ENCODE measurements at regions not wholly inside any gene's neighbourhood (a gene's known extent, or its start where the extent isn't known, plus 50 kb on each side); places are given as distances from the start of the nearest gene placed in this dataset.
"Not testable (repeated sequence)": the region's sequence is repeated elsewhere in the genome, so short reads cannot be mapped to it uniquely, and the experiment has no call there.

DNA sequence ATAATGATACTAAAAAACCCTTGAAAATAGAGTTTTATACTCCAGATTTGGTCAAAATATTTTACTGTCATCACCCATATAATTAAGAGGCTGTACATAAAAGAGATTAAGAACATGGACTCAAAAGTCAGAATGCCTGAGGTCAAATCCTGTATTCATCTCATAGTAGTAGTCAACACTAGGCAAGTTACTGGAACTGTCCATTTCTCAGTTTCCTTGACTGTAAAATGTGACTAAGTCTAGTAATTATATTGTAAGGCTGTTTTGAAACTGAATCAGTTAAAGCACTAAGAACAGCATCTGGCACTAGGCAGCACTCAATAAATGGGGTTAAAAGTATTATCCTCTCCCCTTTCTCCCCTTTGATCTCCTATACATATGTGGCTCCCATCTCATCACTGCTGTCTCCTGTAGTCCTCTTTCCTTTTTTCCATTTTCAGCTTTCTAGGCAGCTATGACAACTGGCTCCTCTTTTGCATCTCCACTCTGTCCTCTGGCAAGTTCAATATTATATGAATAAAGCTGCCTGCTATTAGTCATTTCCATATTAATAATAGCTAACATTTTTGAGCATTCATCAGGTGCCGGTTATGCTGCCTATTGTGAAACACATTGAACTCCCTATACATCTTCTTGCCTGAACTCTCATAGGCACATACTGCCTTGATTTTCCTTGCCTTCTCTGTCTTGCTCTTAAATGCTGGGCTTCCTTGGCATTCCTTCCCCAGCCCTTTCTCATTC is 185.8 kb upstream of the NREP start:
- ATAC-seq (no peak), DNase-seq (no peak)

DNA sequence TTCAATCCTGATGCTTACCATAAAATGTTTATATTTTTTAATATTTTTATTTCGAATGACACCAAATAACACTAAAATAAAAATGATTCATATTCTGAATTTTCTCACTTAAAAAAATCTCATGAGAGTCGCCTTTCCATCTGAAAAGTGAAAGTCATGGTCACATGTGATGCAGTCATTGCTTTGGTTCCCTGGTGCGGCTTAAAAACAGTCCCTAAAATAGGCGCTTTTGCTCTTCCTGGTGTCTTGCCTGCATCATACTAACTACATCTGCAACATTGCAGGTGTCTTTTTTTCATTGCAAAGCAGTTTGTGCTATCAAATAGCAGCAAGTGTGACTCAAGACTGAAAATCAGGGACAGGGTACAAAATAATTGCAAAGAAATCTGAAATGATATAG is 185.2 kb upstream of the NREP start:
- ATAC-seq (no peak), DNase-seq (no peak)

DNA sequence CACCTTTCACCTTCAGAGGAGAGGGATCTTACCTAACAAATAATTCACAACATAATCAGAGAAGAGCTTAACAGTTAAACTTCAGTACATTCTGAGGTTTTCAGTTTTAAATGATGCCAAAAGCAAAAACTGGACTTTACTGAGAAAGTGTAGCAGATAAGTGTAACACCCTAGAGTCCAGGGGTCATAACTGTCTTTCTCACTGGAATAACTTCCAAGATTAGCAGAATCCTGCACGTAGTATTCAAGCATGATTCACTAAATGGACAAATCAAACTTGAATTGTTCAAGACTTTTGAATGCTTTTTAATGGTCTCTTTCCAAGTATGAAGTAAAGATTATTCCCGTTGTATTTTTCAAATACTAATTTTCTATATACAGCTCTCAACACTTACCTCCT is 180.1 kb upstream of the NREP start:
- no peak for ATAC-seq
- no peak for DNase-seq

DNA sequence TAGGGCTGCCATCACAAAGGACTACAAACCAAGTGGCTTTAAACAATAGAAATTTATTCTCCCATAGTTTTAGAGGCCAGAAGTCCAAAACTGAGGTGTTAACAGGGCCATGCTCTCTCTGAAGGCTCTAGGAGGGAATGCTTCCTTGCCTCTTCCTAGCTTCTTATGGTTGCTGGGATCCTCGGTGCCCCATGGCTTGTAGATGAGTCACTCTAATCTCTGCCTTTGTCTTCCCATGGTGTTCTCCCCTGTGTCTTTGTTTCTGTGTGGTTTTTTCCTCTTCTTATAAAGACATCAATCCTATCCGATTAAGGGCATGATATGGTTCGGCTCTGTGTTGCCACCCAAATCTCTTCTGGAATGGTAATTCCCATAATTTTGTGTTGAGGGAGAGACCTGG is 178.8 kb upstream of the NREP start:
- ATAC-seq: no peak

DNA sequence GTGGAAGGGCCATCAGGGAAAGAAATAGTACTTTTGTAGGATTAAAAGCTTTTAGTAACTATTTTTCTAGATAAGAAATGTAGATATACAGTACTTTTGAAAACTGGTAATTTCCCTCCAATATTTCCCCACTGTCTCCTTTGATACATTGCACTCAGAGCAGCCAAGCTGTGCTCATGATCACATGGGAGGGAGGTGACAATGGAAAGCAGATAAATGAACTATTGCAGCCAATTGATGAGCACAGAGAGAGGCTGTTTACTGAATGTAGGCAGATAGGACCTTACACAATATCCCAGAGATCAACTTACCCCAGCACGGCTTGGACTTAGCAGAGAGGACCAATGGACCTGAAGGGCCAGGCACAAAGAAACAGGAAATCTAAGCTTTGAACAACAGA is 178.0 kb upstream of the NREP start:
- ATAC-seq (no peak), DNase-seq (no peak)

More for the DNA sequence above, 178.8 kb upstream of the NREP start:
- DNase-seq: no peak

DNA sequence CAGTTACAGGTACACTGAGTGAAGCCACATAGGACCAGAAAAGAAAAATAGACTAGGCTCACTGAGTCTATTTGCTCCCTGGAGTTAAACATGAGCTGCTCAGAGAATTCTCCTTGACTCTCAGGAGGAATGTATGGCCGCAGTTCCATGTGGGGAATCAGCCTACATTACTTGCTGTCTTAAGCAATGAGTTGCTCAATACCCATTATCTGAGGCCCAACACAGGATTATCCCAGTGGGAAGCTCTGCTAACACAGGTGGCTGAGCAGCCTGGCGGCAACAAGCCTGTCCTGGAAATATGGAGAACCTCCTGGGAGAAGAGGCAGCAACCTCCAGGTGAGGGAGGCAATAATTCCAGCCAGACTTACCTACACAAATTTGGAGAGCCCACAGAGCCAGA is 177.5 kb upstream of the NREP start:
- DNase-seq: no peak
- ATAC-seq: no peak

DNA sequence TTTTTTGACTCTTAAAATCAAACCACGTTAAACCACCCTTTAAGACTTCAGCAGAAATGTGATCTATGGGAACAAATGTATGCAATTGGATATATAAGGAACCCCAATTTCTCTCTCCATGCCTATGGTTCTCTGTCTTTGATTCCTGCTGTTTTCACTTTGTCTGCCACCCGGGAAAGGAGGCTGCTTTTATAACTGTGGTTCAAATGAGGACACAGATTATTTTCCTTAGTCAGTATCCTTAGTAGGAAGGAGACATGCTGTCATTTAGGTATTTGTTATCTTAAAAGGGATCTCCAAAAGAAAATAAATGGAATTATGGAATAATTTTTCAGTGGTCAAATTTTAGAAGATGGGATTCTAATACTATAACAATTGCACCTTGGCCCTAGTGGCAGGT is 176.1 kb upstream of the NREP start:
- DNase-seq: no peak
- no peak for ATAC-seq

DNA sequence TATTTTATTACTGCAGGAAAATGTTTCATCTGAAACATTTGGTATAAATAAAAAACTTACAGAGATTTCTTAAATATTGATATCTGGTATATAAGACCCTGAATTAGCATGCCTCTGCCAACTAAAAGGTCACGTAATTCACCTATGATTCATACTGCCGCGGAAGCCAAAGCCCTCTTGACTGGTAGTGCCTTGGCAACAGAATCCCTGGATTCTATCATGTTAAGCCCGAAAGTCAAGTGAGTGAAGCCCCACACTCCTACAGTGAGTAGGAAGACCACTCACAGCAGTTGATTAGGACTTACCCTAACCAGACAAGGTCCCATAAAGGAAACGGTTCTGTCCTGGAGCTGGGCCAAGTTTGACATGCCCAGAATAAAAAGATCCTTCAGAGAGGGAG is 175.6 kb upstream of the NREP start:
- ATAC-seq (no peak), DNase-seq (no peak)

DNA sequence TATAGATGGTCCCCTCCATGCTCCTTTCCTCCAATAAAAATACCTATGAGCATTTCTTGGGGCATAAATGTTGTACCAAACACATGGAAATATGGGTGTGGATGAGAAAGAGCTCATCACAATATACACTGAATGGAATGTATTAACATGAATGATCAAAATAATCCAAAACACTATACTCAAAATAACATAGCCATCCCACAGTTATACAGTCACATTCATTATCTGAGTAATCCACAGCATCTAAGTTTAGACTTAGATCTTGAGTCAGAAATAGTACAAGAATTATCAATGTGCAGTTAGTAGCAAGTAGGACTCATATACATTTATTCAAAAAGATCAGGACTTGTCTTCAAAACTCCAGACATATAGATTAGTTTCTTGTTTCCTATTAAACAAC is 175.2 kb upstream of the NREP start:
- ATAC-seq: no peak
- no peak for DNase-seq

DNA sequence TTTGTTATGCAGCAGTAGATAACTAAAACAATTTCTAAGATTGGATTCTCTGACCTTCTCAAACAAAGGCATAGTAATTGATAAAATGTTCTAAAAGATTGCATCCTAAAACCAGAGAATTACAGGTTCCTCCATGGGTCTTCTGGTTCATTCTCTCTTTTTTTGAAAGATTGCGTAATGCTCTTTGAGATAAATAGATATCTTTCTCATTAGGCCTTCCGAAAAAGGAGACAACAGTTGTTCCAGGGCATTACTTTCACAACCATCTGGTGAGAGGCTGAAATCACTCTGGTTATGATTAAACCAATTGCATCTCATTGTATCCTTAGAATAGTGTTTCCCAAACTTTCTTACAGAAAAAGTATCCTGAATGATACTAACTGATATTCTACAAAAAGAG is 174.7 kb upstream of the NREP start:
- DNase-seq (no peak), ATAC-seq (no peak)

DNA sequence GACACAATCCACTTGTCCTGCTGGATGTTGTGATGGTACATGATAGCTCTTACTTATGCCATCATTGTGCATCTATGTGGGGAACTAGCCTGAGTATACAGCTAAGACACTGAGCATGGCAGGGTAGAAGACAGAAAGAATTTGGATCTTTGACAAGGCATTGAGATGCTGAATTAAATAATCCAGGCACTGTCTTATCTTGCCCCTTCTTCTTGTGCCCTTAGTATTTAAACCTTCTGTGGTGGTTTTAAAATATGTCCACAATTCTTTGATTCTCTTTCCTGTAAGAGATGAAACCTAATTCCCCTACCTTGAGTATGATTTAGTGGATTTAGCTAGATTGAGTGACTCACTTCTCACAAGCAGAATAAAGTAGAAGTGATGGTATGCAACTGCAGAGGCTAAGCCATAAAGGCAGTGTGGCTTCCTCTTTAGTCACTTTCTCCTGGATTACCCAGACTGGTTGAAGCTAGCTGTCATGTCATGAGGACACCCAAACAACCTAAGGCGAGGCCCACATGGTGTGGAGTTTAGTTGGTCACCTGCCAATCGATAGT is 174.0 kb upstream of the NREP start:
- DNase-seq: no peak
- ATAC-seq: peak; percentile 36

DNA sequence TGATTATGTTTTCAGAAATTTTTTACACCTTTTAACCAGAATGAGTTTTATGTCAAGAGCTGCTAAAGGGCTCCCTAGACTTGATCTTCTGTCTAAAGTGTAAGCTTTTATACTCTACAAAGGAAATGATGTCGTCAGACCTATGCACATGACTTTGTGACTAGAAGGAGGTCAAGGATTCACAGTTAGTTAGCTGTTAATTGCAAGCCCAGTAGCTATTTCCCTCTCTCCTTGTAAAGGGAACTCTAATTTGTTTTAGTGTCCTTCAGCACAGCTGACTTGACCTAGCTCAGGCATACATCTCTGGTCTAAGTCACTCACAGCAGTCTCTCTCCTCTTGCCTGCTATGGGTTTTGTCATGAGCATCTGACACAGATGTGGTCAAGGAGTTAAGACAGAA is 173.5 kb upstream of the NREP start:
- DNase-seq (no peak), ATAC-seq (no peak)

DNA sequence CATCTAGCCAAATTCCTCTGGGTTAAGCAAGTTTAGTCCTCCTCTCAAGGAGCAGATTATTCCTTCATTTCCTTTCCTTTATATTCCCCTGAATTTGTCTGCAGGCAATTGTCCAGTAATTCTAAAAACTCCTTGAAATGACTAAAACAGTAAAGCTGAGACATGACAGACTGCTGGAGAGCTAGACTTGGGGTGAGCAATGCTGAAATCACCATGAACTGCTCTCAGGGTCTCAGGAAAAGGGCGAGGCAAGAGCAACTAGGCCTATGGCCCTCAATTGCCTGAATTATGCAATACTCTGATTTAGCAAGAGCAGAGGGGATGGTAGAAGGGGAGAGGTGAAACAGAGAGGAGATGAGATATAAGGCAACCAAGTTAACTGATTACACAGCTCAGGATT is 172.9 kb upstream of the NREP start:
- no peak for ATAC-seq
- no peak for DNase-seq

DNA sequence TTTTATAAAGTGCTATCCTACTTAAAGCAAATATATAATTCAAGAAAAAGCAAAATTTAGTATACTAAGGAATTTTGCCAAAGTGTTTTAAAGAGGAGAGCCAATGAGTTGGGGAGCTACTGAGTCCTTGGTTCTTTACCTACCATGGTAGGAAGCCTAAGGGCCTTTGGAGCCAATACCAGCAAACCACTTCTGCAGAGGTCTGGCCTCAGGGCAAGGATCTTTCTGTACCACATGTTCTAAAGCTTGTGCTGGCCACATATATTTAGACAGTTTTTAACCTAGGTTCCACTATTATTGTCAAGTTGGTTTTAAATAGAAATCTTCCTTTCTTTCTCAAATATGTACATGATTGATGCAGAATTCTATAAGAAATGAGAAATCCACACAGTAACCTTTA is 172.3 kb upstream of the NREP start:
- ATAC-seq (no peak), DNase-seq (no peak)

DNA sequence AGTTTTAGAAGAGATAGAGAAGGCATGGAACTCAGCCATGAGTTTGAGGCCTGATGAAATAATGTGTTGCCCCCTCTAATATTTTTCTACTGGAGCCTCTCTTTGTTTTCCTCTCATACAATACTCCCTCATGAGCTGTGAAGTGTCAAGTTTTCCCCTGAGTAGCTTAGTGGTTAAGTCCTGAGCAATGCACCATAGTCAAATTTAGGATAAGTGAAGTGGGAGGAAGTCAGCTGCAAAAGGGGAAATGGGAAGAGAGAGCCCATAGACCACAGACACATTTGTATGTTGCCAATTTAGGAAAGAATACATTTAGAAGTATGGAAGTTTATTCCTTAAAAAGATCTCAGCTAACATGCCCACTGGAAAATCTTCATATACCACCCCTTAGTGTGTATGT is 171.5 kb upstream of the NREP start:
- ATAC-seq (no peak), DNase-seq (no peak)

DNA sequence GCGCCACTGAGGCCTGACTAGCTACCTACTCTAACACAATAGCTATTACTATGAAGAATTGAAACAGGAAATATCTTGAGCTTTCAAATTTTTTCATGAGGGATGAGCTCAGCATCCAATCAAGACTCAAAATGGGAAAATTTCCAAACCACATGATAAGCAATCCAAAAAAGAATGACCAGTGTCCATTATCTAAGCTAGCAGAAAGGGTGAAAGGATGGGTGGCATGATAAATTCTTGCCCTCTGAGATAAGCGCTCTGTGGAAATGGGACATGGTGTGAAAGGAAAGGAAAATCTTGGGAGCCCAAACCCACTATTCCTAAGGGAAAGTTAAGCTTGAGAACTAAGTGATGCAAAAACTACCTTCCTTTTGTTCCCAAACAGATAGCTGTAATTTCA is 170.2 kb upstream of the NREP start:
- DNase-seq (no peak), ATAC-seq (no peak)

DNA sequence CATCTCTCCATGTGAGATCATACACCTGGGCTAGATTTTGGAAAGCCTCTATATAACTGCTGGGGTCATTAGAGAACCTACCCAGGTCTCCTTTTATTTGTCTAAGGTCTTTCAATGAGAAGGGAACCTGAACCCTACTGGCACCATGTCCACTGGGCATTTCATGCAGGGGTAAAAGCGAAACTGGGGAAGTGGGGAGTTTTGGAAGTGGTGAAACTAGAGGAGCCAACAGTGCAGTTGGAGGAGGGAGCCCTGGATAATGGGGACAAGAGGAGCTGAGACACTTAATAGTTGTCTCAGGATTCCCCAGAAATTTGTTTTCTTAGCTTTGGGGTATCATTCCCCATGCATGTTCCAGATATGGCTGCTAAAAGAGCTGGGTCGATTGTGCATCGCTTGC is 169.0 kb upstream of the NREP start:
- ATAC-seq: no peak
- no peak for DNase-seq

DNA sequence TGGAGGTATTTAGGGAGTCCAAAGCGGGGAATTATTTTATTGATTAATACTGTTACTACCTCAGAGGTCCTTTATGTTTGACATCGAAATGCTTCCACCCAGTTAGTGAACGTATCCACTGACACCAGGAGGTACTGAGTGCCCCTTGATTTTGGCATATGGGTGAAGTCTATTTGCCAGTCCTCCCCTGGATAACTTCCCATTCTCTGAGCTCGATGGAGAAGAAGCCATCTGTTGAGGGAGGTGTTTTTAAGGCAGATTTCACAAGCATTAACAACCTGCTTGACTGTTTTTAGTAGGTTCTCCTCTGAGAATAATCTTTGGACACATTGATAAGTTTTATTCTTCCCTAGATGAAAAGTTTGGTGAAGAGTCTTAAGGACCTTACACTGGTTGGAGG is 165.3 kb upstream of the NREP start:
- ATAC-seq (no peak), DNase-seq (no peak)

DNA sequence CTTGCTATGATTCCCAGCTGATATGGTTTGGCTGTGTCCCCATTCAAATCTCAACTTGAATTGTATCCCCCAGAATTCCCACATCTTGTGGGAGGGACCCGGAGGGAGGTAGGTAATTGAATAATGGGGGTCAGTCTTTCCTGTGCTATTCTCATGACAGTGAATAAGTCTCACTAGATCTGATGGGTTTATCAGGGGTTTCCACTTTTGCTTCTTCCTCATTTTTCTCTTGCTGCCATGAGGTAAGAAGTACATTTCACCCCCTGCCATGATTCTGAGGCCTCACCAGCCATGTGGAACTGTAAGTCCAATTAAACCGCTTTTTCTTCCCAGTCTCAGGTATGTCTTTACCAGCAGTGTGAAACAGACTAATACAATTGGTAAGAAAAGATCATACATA is 164.7 kb upstream of the NREP start:
- ATAC-seq, DNase-seq: not testable (repeated sequence)

DNA sequence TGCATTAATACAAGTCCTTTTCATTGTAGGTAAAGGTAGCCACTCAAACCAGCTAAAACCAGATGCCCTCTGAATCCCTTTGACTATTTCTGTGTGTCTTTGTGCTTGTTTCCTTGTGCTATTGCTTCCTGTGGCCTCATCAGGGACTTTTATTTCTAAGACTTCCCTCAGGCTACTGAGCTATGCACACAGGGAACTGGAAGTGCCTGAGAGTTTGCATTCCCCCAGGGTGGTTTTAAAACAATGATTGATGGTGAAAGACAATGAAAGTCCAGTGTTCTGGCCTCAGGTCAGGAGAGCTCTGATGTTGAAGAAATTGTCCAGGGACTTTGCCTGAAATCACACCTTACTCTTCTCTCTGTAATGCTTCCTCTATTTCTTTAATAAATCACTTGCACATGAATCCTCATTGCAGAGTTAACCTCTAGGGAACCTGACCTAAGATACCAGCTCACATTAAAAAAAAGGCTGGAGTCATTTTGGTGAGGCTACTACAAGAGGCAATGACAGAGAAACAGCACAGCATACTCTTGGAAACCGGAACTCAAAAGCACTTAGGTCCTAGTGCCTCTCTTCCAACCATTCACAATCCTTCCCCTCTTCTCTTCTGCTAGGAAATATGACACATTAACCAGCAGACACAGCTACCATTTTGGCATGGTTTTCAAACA is 158.1 kb upstream of the NREP start:
- ATAC-seq (no peak), DNase-seq (no peak)

DNA sequence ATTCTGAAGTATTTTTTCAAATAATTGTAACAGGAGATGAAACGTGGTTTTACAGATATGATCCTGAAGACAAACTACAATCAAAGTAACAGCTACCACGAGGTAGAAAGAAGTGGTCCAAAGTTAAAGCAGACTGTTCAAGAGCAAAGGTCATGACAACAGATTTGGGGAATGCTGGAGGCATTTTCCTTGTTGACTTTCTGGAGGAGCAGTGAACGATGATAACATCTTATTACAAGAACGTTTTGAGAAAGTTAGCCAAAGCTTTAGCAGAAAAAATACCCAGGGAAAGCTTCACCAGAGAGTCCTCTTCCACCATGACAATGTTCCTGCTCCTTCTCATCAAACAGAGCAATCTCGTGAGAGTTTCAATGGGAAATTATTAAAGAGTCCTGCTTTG is 145.4 kb upstream of the NREP start:
- ATAC-seq: no peak
- DNase-seq: no peak

DNA sequence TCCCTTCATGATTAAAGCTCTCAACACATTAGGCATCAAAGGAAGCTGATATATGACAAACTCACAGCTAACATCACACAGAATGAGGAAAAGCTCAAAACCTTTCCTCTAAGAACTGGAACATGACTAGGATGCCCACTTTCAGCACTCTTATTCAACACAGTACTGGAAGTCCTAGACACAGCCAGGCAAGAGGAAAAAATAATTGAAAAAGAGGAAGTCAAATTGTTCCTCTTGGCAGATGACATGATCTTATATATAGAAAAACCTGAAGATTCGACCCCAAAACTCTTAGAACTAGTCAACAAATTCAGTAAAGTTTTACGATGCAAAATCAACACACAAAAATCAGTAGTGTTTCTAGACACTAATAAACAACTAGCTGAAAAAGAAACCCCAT is 144.3 kb upstream of the NREP start:
- ATAC-seq (no peak), DNase-seq (no peak)

DNA sequence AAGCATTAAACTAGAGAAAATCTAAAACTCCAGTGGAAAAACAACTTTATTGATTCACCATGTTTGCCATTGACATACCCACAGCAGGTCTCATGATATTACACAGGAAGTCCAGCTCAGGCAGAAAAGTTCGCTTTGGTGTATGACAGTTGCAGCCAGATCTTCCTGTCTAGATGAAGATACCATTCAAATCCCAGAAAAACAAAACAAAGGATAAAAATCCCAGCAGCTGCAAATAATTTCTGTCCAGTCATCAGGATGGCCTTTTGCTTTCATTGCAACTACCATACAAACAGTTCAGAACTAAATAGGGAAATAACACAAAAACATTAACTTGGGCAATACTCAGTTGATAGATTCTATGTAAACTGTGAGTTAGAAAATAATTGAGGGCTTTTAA is 136.0 kb upstream of the NREP start:
- DNase-seq (no peak), ATAC-seq (no peak)

DNA sequence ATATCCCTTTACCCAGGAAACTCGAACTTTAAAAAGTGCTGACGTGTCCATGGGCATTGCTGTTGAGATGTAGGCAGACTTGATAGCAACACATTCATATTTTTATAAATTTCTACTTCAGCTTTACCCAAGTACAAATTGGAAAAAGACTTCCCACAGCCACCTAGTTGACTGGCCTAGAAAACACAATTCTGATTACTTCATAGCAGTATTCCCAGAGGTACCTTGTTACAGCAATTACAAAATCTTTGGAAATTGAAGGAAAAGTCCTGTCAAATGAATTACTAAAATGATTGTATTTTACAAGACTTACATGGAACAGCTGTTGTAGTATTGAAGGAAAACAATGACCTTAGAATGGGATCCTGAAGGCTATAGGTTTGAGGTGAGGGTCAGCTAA is 130.7 kb upstream of the NREP start:
- ATAC-seq: no peak
- no peak for DNase-seq

Measured in stimulated activated naive CD8-positive, alpha-beta T cell treated with anti-CD3 and anti-CD28 coated beads, Interleukin-15, Interleukin-2, amounts not matched to agents 100 U/mL and 50 U/mL, for 24 hours (primary cell).